GM19240 (cell line): ENCODE measurements at regions not wholly inside any gene's neighbourhood (a gene's known extent, or its start where the extent isn't known, plus 50 kb on each side); places are given as distances from the start of the nearest gene placed in this dataset.

Experiments
- DNase-seq: peaks from one replicate; pipeline ENCODE4 v3.0.0; 2011; ENCODE audit warnings: low spot score; ENCODE audit not compliant: insufficient read length

DNA sequence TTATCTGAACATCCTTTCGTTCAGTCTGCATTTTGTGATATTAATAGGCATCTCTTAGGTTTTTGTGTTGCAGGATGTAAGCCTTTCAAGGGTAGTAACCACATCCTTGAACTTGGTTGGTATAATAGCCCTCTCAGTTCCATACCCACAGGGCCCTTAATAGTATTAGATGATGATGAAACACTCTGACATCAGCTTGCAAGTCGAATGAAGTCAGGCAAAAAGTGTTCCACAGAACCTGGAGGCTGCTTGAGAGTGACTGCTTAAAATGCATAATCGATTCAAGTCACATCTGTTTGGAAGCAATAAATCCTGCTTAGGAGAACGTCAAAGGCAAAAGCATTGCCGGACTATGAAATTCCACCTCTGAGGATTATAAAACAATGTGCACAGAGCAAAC is 415.6 kb upstream of the KAZN start:
- no peak for DNase-seq

DNA sequence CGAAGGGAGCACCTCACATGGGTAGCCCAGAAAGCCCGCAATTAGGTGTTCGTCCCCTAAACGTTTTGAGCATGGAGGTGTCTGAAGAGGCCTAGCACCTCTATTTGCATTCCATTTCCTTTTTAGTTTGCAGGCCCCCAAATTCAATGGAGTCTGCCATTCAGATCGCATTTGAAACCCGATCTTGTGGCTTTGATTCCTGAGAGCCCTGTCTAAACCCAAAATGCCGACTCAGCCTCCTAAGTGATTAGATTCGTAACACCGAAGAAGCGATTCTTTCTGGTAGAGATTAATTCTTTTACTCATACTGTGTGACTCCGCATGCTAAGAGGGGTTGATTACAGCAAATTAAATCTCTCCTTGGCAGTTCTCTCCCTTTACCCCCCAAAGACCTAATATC is 415.2 kb upstream of the KAZN start:
- no peak for DNase-seq

DNA sequence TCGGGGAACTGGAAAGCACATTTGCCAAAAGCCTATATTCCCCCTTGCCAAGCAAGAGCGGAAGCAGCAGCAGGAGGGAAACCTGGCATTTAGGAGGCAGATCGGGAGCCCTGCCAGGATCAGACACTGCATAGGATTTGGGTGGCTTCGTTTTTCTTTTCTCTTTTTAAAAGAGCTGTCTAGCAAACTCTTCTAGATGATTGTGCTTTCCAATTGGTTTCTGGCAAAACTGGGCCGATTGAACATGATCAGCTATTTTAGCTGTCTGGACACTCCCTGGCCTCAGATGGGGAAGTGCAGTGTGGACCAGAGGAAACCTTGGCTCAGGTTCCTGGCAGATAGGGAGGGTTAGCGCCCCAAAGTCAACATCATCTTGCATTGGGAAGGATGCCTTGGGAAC is 414.0 kb upstream of the KAZN start:
- no peak for DNase-seq

DNA sequence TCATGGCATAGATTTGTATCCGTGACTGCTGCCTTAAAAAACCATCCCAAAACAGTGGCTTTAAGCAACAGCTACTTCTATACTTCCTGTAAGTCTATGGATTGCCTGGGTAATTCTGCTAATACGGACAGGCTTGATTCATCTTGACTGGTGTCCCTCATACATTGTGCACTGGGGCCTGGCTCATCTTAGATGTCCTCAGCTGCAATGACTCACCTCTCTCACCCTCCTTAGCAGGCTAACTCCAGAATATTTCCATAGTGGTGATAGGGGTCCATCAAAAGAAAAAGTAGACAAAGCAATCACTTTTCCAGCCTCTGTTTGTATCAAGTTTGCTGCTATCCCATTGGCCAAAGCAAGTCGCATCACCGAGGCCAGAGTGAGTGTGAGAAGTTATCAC is 409.1 kb upstream of the KAZN start:
- no peak for DNase-seq

DNA sequence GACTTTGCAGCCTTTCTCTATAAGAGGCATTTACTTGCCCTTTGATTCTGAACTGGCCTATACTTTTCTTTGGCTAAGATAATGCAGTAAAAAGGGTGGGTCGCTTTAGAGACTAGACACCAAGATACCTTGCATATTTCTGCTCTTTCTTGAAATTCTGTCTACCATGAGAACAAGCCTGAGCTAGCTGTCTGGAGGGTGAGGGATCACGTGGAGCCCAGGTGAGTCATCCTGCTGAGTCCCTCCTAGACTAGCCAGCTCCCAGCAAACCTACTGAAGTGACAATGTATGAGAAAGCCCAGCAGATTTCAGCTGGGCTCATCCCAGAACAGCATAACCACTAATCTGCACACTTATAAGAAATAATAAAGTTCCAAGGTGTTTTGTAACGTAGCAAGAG is 408.0 kb upstream of the KAZN start:
- no peak for DNase-seq

DNA sequence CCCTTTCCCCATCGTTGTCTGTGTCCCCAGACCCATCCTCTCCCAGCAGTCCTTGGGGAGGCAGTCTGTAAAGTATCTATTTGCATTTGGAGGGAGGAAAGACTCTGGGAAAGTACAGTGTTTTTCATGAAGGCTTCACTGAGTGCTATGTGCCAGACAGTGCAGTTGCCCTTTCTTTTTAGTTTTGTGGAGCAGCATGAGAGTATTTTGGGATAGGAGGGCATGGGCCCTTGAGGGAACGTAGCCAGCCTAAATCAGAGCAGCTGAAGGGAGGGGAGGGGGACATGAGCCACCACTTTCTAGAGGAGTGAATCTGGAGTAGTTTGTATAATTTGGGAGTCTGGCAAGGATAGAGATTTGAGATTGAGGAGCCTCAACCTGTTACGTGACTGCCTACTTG is 404.0 kb upstream of the KAZN start:
- no peak for DNase-seq

DNA sequence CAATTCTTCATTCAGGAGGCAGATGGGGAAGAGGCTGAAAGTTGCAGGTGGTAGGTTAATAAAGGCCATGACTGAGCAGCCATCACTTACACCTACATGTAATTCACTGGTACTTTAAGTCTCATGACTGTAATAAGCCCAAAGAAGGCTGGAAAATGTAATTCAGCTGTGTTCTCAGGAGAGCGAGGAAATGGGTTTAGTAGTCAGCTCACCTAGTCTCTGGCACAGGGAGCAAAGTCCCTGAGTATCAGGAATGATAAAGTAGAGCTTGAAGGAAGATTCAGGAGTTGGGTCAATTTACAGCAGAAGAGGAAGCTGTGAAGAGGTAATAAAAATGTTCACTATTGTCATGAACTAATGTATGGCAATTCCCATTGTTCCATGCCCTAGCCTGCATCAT is 393.4 kb upstream of the KAZN start:
- DNase-seq, result no peak

DNA sequence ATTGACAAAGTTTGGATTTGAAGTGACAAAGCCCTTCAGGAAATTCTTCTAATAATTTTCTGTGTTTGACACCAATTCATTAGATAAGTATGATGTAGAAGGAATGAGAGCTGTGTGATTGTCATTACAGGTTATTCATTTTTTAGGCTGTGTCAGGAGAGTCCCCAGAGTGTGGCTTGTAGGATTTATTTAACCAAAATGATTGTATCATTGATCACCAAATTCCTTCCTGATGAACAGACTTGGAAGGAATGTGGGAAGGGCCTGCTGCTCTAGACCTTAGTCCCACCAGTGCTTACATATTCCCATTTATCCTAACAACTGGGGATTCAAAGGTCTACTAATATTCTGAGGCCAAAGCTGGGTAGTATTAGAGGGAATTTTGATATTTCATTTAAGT is 383.3 kb upstream of the KAZN start:
- DNase-seq, result no peak

DNA sequence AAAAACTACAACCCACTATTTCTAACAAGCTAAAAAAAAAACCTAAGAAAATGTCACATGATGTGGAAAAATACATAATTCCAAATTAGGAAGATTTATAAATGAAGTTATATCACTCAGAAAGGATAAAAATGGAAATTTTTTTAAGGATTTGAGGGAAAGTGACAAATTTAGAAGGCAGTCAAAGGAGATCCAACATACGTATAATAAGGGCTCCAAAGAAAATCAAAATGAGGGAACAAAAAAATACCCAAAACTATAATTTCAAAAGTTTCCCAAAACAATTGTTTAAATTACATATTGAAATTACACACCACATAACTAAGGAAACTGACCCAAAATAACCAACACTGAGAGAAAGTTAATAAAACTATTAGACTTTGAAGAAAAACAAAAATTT is 381.1 kb upstream of the KAZN start:
- no peak for DNase-seq

DNA sequence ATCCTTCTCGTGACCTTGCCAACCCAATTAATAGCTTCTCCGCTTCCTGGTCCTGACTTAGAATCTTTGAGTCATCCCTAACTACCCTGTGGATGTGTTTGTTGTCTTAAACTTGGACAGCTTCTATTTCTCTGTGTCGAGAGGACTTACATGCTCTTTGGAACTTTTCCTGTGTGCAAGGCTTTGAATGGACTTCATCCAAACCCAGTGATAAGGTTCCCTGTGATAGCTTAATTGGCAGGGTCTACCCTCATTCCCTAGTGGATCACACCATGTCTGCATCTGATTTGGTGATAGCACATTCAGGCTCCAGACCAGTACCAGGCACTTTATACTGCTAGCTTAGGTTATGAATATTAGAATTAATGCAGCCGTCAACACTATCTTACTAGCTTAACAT is 378.2 kb upstream of the KAZN start:
- no peak for DNase-seq

DNA sequence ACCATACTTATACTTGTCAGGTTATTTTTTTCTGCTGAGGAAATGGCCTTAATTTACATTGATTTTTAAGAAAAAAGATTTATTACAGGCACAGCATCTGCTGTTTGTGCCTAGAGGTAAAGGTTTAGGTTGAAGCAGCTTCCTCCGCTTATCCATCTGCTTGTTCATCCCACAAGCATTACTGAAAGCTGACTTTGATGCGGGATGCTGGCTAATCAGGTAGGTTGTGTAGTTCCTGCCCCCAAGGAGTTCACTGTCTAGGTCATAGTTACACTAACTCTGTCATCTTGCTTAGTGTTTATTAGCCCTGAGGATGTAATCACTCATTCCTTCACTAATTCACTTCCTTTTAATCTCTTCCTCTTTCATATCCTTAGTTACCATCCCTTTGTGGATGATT is 377.7 kb upstream of the KAZN start:
- DNase-seq, result no peak

DNA sequence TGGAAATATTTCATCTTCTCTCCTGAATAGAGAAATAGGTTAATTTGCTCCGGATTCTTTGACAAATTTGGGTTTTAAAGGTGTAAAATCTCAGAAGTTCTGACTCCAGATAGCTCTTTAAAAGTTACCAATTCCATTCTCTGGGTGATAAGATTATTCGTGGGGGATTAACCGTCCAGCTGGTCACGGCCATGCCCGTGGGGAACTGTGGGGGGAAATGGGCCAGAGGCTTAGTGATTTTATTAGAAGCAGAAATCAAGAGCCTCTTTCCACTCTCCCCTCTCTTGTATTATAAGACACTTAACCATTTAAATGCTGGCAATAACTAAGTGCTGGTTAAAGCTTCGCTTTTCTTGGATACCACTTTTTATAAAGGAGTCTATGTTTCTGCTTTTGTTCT is 376.4 kb upstream of the KAZN start:
- DNase-seq, result no peak

DNA sequence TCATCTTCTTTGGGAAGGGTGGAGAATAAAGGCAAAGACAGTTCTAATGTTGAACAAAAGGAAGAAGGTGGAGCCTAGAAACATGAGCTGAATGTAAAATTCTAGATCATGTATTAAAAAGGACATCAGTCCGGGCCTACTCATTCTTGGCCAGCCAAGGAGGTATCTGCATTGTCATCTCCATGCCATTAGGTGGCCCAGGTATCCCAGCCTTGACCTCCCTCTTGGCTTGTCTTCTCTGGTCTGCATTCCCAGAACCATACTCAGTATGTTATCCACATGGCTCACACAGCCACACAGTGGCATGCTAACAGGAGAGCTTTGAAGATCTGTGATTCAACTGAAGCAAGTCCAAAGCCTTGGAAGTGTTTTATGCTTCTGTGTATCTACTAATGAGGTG is 369.8 kb upstream of the KAZN start:
- DNase-seq, result no peak

DNA sequence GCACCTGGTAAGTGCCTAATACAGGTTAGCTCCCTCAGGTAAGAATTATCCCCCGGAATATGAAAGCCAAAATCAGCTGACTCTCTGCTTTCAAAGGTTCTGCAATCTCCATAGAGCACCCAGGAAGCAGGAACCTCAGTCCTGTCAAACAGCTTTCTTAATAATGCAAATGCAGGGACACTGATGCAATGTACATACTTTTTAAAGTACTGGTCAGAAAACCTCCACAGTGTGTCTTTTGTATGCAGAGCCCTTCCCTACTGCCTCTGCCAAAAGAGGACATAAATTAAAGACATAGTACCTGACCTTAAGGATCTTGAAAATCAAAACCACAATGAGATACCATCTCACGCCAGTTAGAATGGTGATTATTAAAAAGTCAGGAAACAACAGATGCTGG is 365.0 kb upstream of the KAZN start:
- DNase-seq, result no peak

DNA sequence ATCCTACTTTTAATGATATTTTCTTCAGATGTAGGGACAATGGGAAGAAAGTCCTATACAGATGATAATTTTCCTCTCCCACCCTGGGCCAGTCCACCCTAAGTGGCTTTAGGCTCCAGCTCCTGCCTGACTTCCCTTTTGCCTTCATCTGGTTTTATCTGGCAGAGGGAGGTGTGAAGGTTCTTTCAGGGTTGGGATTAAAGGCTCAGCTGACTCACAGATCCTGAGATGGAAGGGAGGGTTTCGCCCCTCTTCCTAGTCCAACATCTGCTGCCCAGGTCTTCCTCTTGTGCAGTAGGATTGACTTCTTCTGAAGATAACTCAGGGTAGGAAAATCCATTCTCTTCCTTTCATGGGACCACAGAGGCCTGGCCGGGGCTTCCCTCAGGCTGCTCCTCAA is 362.4 kb upstream of the KAZN start:
- no peak for DNase-seq

DNA sequence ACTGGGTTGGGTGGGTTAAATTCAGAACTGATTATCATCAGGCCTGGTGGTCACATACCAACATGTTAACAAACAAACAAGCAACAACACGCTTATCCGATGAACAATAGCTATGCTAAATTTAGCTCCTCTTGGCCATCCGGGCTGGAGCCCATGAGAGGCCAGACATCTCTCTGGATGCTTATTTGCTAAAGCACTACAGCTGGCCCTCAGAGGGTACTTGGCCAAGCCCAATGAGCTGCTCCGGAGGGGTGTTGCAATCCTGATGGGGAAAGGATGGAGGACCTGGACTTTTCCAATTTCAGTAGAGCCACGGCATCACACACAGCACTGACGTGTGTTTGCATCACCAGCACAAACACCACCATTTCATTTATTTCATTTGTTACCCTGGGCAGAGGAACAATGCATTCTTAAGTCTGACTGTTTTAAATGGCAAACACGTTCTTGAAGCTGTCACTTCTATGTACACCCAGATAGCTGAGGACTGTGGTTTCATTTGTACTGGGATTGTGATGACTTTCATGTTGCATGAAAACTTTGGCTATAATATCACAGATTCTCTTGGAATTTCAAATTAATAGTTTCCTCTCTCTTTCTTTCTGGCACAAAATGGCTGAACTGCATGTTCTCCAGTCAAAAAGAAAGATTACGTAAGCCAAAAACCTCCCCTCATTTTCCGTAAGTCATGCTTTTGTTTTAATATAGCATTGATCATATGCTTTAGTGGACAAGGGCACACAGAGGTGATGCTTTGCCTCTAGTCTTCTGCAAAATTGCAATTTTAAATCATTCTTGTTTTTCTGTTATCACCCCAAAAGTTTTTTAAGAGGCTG is 359.8 kb upstream of the KAZN start:
- DNase-seq, result no peak

DNA sequence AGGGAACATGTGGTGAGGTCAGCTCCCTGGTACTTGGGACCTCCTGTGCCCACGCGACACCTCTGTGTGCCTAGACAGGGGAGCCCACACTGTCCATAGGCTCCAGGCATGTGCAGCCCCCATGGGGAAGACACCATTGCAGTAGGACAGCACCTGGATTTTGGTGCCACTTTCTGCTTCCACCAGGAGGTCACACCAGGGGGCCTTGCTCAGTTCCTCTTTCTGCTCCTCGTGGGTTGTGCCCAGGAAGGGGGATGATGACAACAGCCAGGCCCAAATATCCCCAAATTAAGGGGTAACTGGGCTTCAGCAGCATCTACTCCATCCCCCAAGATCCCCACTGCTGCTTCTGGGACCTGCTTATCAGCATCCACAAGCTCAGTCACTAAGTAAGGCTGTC is 358.2 kb upstream of the KAZN start:
- no peak for DNase-seq

DNA sequence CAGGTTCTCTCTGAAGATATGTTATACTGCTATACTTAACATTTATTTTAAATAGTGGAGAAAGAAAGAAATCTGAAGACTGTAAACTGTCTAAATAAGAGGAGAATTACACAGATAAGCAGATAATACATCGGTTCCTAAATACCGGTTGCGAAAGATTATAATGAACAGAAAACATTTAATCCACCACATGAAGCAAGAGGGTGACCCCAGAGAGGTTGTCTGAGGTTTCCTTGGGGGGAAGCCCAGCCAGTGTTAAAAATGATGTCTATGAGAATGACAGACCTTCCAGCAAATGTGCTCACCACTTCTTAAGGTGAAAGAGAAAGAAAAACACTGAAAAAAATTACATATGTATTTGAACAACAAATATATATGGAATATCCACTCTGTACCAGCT is 356.4 kb upstream of the KAZN start:
- DNase-seq, result no peak

DNA sequence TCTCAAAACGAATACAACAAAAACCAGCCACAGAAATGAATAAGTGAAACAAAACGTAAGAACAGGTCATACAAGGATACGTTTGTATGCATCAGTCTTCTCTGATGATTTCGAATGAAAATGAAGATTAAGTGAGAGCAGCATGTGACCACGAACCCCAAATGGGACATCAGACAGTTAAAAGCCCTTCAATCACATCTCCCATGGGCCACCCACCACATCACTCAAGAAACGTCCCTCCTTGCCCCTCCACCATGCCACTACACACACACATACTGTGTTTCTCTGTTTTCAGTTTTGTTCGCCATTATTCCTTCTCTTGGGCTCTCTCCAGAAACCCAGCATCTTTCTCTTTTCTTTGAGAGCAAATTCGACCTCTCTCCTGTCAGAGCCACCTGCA is 355.6 kb upstream of the KAZN start:
- no peak for DNase-seq

DNA sequence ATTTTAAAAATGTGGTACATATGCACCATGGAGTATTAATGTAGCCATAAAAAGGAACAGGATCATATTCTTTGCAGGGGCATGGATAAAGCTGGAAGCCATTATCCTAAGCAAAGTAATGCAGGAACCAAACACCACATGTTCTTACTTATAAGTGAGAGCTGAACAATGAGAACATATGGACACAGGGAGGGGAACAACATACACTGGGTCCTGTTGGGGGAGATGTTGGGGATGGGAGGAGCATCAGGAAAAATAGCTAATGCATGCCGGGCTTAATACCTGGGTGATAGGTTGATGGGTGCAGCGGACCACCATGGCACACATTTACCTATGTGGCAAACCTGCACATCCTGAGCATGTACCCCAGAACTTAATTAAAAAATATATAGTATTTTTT is 352.5 kb upstream of the KAZN start:
- no peak for DNase-seq

DNA sequence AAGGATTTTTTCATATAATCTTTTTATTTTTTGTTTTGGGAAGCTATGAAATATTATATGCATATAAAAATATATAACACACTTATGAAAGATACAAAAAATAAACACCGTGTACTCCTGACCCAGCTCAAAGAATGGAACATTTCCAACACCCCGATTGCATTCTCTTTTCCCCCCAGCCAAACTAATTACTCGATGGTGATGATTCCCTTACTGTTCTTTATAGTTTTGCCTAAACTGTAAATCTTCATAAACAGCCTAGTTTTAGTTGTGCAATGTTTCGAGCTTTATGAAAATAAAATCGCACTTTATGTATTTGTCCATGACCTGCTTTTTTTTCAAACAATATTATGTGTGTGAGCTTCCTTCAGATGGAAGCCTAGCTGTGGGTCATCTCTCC is 352.0 kb upstream of the KAZN start:
- no peak for DNase-seq

DNA sequence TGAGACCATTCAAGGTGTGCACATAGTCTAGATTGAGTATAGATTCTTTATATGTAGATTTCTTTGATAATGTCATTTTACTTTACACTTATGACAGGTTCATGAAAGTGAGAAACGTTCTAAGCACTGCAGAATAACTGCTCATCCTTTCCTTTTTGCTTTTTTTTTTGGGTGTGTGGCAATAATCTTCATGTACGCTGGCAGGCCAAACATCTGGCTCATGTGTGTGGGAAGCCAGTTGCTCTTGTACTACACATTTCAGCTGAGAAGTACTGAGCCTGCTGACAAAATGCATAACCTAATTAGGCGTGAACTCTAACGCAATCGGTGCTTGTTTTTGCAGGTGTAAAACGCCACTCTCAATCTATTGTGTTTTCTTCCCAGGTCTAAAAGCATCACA is 350.8 kb upstream of the KAZN start:
- DNase-seq, result no peak

DNA sequence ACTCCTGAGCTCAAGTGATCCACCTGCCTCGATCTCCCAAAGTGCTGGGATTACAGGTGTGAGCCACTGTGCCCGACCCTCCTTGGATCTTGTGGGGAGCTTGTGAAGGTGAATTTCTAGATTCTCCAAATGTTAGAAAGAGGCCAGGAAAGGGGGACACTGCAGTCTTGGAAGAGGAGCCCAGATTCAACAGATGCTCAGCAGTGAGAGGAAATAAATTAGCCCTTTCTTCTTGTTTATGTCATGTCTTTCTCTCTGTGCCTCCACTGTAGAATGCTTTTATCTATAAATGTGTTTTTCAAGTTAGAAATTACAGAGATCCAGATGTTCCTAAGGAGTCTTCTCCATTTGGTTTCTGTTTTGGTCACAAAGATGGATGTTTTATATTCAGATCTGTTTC is 346.6 kb upstream of the KAZN start:
- DNase-seq, result no peak

DNA sequence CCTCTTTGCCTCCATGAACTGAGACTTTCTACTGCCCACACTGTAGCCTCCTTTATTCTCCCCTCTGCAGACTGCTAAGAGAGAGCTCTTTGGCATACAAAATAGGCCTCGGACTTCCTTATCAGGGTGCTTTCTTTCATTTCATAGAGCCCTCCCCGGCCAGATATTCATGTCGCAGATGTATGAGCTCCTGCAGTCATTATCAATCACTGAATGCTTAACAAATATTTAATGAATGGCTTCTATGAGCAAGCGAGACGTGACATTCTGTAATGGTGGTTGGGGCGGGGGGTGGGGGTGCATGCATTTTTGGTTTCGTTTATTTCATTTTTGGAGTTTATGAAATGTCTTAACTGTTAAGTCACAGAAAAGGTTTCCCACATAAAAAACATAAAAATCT is 344.8 kb upstream of the KAZN start:
- DNase-seq, result no peak
